BJ (cell line): ENCODE measurements at regions not wholly inside any gene's neighbourhood (a gene's known extent, or its start where the extent isn't known, plus 50 kb on each side); places are given as distances from the start of the nearest gene placed in this dataset.

Experiments
- CTCF ChIA-PET: fragments of 350-600 bp; formaldehyde crosslinking; extraction: SDS; loops from one replicate; lab custom pipeline; 2021; ENCODE audit warnings: antibody characterized with exemption, inconsistent platforms; lab: Yijun Ruan, JAX
- POLR2A ChIA-PET: fragments of 300-600 bp; sonication (Branson Sonifier 250); formaldehyde crosslinking; extraction: SDS; loops from one replicate; lab custom pipeline; 2021; ENCODE audit warnings: antibody characterized with exemption; lab: Charles Lee
- DNase-seq: peaks from one replicate; pipeline ENCODE4 v3.0.0-alpha.2; 2011; ENCODE audit warnings: low read depth
- H3K27me3 ChIP-seq: 2 replicates; pipeline ENCODE4 v1.6.0; 2011; ENCODE audit warnings: low read length; ENCODE audit not compliant: control insufficient read depth, insufficient read depth
- H3K36me3 ChIP-seq: 2 replicates; pipeline ENCODE4 v1.5.1; 2011; ENCODE audit warnings: low read length; ENCODE audit not compliant: control insufficient read depth, insufficient read depth
- H3K4me3 ChIP-seq: 2 replicates; pipeline ENCODE4 v1.5.1; 2011; ENCODE audit warnings: low read depth, mild to moderate bottlenecking, control low read depth, low read length
- CTCF ChIP-seq: IDR thresholded peaks from 2 replicates; pipeline ENCODE4 v1.5.1; 2011; ENCODE audit warnings: low read depth, mild to moderate bottlenecking, control low read depth, inconsistent platforms, low read length, moderate library complexity; ENCODE audit not compliant: insufficient read depth

GRCh38 chrX:15915959-15916703 is 61.5 kb upstream of the AP1S2 start:
- Histone ChIP-seq H3K27me3 (no peaks in the 10 kb centered on the region), H3K36me3 (no peaks in the 10 kb centered on the region), H3K4me3 (no peak overlapping the region)
- ChIA-PET CTCF (interaction anchor here (0.8 kb wide), 1 partner anchor 22 kb away, joined by 3 read pairs; no protein-coding TSS in a partner anchor), POLR2A (no interaction called here)
- no peak for DNase-seq
- no peak for TF ChIP-seq CTCF

DNA sequence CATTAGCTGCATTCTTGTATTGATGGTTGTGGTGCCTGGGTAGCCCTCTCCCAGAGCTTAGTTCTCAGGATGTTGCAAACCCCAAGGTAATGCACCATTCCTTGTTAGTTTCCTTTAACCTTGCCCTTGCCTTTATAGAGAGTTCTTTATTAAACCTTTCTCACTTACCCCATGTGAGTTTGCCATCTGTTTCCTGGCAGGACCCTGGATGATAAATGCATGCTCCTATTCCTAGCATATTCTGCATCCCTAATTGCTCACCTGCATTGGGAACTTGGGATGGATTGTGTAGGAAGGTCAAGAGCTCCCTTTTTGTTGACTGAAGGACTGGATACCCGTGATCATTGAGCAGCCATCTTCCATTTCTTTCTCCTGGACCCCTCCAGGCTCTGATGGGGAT is 59.9 kb upstream of the AP1S2 start:
- CTCF ChIA-PET: no interaction called here

GRCh38 chrX:15913146-15913545 is 58.5 kb upstream of the AP1S2 start:
- H3K27me3 ChIP-seq: no peaks in the 10 kb centered on the region
- CTCF ChIA-PET: no interaction called here
- TF ChIP-seq CTCF: no peak
- no peaks in the 10 kb centered on the region for H3K36me3 ChIP-seq
- POLR2A ChIA-PET: no interaction called here
- no peak for DNase-seq
- no peak overlapping the region for H3K4me3 ChIP-seq

More for the DNA sequence above, 59.9 kb upstream of the AP1S2 start:
- no peak for TF ChIP-seq CTCF
- Histone ChIP-seq H3K36me3 (no peaks in the 10 kb centered on the region), H3K27me3 (no peaks in the 10 kb centered on the region), H3K4me3 (no peak overlapping the region)
- DNase-seq: no peak
- POLR2A ChIA-PET: no interaction called here

DNA sequence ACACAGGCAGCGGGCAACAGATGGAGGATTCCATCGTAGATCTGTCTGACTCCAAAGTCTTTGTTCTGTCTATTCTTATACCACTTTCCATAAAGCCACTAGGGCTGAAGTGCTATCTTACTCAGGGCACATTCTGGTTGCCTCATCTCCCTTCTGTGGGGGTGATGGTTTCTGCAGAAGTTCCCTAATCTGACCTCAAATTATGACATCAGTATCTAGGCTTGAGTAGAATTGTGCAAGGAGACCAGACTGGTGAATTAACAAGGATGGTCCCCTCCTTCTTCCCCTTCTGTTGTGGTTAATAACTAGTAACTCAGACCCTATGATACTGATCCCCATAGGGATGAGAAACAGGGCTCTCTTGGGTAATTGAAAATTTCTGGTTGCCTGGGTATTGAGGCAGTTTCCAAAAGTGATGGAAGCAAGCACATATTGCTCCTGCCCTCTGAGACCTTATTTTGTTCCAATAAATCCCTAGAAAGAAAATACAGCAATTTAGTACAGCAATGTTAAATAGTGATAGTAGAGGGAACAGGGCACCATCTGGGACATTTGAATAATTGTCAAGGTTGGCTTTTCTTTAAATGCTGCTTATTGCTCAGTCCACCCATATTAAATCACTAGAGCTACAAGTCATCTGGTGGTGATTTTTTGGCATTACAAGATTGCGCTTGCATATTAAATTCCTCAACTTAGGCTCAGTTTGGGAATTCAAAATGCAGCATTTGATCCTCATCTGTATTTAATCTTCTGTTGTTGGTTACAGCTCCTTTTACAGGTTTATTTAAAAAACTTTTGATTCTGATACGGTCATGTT is 57.3 kb upstream of the AP1S2 start:
- Histone ChIP-seq H3K36me3 (no peaks in the 10 kb centered on the region), H3K27me3 (no peaks in the 10 kb centered on the region), H3K4me3 (no peak overlapping the region)
- TF ChIP-seq CTCF: no peak
- ChIA-PET CTCF (no interaction called here), POLR2A (no interaction called here)
- DNase-seq: no peak

GRCh38 chrX:15909605-15910004 is 55.0 kb upstream of the AP1S2 start:
- no peak for DNase-seq
- no peaks in the 10 kb centered on the region for H3K36me3 ChIP-seq
- POLR2A ChIA-PET: no interaction called here
- no peaks in the 10 kb centered on the region for H3K27me3 ChIP-seq
- no peak overlapping the region for H3K4me3 ChIP-seq
- no peak for TF ChIP-seq CTCF
- CTCF ChIA-PET: no interaction called here
